Stimulated activated CD8-positive, alpha-beta memory T cell treated with anti-CD3 and anti-CD28 coated beads, Interleukin-15, amount 100 ng/mL, for 1 hour (primary cell): ENCODE measurements at regions not wholly inside any gene's neighbourhood (a gene's known extent, or its start where the extent isn't known, plus 50 kb on each side); places are given as distances from the start of the nearest gene placed in this dataset.
"Not testable (repeated sequence)": the region's sequence is repeated elsewhere in the genome, so short reads cannot be mapped to it uniquely, and the experiment has no call there.

ENCODE experiments used
- DNase-seq: peaks from one replicate; pipeline ENCODE4 v3.0.0-alpha.2; 2020; ENCODE audit warnings: low read depth

DNA sequence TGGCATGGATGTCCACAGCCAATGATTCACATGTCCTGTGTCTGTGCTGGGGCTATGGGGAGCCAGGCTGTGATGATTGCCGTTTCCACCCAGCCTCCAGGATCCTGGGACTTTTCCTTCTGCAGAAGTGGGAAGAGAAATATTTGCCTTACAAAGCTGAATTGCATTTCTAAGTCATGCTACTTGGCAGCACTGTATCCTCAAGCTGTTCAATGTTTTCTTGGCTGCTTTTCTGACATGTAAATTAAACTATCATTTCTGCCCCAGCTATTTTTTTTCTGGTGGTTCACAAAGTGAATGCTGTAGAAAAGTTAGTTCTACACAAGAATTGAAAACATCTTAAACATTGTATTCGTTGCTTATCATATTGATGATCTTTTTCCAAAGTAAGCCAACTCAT is 51.9 kb upstream of the TCERG1L start:
- DNase-seq, result no peak

DNA sequence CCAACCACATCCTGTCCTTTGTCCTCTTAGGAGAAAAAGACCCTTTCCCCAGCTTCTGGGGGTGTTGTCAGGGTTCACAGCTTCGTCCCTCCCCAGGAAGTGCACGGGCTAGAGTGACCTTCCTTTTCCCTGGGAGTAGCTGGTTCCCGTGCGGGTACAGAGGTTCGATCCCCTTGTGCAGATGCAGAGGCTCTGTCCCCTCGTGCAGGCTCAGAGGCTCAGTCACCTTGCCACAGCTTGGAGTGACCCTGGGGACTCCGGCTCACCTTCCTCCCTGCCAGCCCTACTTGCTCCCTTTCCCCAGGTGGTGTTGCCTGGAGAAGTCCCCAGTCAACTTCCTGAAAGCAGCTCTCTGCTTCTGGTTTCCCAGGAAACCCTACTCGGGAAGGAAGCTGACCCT is 60.0 kb upstream of the TCERG1L start:
- no peak for DNase-seq

GRCh38 chr10:131381576-131381975 is 70.1 kb upstream of the TCERG1L start:
- no peak for DNase-seq

DNA sequence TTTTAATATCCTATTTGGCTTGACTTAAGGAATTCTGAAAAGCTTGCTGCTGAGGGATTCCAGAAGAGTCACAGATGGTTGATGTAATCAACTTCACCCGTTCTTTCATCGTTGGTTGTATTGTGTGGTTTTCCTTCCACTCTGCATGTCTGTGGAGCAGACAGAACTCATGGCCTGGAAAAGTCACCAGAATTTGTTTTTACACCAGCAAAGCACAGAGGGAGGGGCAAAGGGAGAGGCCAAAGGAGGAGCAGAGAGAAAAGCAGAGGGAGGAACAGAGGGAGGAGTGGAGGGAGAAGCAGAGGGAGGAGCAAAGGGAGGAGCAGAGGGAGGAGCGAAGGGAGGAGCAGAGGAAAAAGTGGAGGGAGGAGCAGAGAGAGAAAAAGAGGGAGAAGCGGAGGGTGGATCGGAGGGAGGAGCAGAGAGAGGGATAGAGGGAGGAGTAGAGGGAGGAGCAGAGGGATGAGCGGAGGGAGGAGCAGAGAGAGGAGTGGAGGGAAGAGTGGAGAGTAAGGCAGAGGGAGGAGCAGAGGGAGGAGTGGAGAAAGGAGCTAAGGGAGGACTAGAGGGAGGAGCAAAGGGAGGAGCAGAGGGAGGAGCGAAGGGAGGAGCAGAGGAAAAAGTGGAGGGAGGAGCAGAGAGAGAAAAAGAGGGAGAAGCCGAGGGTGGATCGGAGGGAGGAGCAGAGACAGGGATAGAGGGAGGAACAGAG is 73.8 kb upstream of the TCERG1L start:
- not testable (repeated sequence) for DNase-seq

DNA sequence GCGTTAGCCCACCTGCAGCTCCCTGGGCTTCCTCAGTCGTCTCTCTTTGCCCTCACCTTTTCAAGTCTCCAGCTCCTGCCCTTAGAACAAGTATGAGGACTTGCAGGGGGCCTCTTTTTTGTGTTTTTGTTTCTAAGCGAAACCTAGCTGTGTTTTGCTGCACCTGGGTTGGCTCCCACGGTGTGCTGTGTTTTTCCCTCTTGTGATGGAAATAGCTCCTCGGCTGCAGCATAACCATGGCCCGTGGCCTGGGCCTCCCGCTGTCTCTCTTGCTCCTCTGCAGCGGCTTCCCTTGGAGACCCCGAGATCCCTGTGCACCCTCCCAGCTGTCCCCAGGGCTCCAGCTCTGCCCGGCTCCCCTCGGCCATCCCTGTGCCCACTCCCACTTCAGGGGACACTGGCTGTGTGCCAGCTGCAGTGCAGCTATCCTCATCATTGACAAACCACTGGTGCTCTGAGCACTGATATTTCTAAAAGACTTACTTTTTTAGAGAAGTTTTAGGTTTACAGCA is 75.6 kb upstream of the TCERG1L start:
- DNase-seq, result no peak

GRCh38 chr10:131391936-131392335 is 80.4 kb upstream of the TCERG1L start:
- DNase-seq, result no peak

GRCh38 chr10:131396121-131397050 is 84.9 kb upstream of the TCERG1L start:
- no peak for DNase-seq

- DNase-seq, result no peak
Measured at GRCh38 chr10:131398166-131398565, 86.6 kb upstream of the TCERG1L start.

GRCh38 chr10:131399981-131400380 is 88.5 kb upstream of the TCERG1L start:
- no peak for DNase-seq

GRCh38 chr10:131400513-131400912 is 89.0 kb upstream of the TCERG1L start:
- DNase-seq, result no peak

DNA sequence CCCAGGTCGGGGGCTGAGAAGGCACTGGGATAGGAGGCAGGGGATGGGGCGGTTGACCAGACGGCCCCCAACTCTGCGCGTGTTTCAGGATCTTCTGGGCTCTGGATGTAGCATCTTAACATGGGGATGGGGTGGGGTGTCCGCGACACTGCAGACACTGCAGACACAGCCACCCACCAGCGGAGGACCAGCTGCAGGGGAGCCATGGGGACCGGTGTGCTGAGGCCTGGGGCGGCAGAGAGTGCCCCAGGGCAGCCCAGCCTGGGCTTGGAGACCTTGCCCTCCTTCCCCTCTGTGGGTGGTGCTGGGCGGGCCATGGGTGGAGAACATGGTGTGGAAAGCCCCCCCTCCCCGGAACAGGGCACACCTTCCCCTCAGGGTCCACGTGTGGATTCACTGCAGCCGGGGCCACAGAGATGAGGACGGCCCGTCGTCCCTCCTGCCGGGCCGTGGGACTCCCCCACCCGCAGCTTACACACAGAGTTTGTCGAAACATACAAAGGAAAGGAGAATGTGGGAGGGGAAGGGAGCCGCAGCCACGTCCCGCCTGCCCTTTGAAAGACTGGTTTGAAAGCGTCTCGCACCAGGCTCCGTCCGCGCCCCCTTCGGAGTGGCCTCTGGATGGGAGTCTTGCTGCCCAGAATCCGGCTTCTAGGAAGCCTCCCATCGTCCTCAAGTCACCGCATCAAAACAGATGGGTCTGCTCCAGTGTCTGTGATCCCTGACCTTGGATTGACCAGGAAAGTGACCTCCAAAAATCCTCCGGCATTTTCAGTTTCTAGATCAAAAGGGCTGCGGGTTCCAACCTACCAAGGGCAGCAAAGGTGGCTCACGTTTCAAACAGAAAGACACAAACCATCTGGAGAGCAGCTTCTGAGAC is 91.5 kb upstream of the TCERG1L start:
- DNase-seq, result no peak

GRCh38 chr10:131403936-131404335 is 92.4 kb upstream of the TCERG1L start:
- no peak for DNase-seq

- DNase-seq, result no peak
Measured at GRCh38 chr10:131404886-131405285, 93.4 kb upstream of the TCERG1L start.

GRCh38 chr10:131406676-131407392 is 95.3 kb upstream of the TCERG1L start:
- no peak for DNase-seq

DNA sequence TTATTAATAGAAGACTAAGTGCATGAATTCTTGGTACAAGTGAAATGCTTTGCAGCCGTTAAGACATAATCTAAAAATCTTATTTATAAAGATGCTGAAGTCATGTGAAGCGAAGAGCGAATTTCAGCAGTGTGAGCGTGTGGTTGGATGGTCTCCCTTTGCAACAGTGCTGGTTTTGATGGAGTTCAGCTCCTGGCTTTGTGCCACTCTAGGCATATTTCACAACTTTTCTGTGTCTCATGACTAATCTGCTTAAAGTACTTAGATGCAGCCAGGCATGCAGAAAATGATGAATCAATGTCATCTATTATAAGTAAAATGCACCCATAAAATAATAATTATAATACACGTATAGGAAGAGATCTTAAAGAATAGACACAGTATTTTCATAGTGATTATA is 107.2 kb upstream of the TCERG1L start:
- no peak for DNase-seq

GRCh38 chr10:131419797-131420196 is 108.3 kb upstream of the TCERG1L start:
- no peak for DNase-seq

- no peak for DNase-seq
Measured at GRCh38 chr10:131420867-131421266, 109.3 kb upstream of the TCERG1L start.

GRCh38 chr10:131421381-131421780 is 109.9 kb upstream of the TCERG1L start:
- no peak for DNase-seq

DNA sequence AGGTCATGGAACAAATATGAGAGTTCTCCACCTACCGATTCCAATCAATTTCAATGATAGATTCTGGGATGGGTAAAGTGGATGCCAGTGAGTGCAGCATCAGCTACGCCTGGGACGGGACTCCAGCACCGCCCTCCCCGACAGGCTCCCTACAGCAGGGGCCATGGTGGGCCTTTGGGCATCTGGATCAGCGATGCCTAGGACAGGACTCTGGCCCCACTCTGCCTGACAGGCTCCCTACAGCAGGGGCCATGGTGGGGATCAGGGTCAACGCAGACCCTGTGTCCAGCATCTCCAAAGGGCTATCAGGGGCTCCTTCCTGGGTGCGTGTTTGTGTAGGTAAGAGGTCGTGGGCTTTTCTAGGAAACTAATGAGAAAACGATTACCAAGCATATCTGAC is 111.2 kb upstream of the TCERG1L start:
- no peak for DNase-seq

DNA sequence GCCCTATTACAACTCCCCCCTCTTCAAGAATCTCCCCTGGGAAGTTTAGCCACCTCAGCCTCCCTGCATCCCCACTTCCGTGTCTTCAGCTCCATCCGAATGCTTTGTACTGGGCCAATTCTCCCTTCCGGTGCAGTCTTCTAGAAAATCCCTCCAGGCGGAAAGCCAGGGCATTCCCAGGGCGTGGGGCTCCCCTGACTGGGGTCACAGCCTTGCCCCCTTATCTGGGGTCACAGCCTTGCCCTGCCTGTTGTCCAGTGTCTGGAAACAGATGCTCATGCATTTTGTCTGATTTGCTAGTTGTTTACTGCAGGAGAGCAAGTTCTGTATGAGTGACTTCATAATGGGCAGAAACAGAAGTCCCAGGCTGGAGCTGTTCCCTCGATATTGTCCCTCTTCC is 112.5 kb upstream of the TCERG1L start:
- no peak for DNase-seq

DNA sequence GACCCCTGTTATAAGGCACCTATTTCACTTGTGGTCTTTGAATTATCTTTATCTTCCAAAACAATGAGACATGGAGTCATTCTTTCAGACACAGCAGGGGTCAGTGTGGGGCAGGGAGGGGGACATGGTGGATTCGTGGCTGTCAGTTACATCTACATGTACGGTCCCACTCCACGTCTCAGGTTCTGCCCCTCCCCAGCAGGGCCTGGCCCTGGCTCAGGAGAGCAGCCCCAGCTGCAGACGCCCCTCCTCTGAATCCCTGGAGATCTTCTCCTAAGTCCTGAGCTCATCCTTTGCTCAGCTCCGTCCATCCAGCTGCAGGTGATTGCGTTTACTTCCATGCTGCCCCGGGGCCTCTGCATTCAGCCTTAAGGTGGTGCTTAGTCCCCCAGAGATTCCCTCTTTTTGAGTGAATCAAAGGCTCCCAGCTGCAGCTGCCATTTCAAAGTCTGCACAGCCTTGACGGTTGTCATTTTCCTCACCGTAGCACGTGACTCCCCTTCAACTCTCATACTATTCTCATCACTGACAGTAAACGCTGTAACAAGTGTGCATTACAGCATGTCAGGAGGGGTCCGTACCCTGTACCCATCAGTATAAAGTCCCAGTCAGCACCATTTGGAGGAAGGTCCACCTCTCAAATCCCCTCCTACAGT is 113.4 kb upstream of the TCERG1L start:
- DNase-seq, result no peak
